NCI-H2196 treated with DMSO at 0.1 percent for 48 hours (cell line): ENCODE measurements at regions not wholly inside any gene's neighbourhood (a gene's known extent, or its start where the extent isn't known, plus 50 kb on each side); places are given as distances from the start of the nearest gene placed in this dataset.
"Not testable (repeated sequence)": the region's sequence is repeated elsewhere in the genome, so short reads cannot be mapped to it uniquely, and the experiment has no call there.

Experiments
- DNase-seq: peaks from one replicate; lab custom pipeline; 2025; ENCODE audit not compliant: unreplicated experiment; lab: John Stamatoyannopoulos, UW

DNA sequence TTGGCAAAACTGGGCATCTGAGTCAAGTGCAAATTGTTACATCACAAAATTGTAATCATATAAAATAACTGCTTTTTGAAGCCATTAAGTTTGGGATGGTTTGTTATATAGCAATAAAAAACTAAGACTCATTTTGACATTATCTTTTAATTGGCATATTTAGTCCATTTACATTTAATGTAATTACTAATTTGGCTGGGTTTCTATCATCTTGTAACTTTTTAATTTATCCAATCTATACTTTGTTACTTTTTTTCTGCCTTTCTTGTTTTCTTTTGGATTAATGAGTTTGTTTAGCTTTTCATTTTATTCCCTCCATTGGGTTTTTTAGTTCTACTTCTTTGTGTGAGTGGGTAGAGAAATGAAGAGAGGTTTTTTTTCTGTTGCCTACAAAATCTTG lies 76.3 kb downstream of the DRAM2 start:
- no peak for DNase-seq

DNA sequence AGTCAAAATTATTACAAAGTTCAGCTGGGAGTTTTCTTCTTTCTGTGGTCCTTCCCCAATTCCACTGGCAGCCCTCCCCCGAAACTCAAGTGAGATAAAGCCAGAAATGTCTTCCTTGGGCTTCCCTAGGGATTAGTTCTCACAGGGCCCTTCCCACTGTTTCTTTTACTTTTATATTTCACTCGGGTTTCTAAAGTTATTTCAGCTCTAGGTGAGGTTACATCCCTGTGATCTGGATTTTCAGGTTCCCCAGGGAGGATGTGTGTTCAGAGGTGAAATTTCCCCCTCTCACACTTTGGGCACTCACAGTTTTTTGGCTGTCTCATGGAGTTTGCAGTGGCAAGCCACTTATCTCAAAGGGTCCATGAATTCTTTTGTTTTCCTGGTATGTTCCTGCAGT lies 77.3 kb downstream of the DRAM2 start:
- DNase-seq = no peak

DNA sequence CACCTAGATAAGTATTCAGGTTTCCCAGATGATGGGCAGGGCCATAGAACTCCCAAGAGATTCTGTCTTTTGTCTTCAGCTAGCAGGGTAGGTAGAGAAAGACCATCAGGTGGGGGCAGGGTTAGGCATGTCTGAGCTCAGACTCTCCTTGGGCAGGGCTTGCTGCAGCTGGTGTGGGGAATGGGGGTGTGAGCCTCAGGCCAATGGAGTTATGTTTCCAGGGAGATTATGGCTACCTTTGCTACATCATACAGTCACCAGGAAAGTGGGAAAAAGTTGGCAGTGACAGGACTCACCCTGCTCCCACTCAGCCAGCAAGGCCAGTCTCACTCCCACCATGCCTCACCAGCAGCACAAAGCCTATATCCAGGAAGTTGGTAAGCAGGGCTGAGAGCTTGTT lies 77.8 kb downstream of the DRAM2 start:
- DNase-seq = no peak

GRCh38 chr1:111054656-111055055 lies 85.2 kb downstream of the DRAM2 start:
- DNase-seq = no peak

DNA sequence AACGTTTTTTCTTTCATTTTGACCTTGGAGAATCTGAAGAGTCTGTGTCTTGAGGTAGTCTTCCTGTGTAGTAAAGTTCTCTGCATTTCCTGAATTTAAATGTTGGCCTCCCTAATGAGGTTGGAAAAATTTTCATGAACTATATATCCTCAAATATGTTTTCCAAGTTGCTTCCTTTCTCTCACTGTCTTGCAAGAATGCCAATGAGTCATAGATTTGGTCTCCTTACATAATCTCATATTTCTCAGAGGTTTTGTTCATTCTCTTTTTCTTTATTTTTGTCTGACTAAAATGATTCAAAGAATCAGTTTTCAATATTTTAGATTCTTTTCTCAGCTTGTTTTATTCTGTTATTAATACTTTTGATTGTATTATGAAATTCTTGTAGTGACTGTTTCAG lies 87.6 kb downstream of the DRAM2 start:
- no peak for DNase-seq

DNA sequence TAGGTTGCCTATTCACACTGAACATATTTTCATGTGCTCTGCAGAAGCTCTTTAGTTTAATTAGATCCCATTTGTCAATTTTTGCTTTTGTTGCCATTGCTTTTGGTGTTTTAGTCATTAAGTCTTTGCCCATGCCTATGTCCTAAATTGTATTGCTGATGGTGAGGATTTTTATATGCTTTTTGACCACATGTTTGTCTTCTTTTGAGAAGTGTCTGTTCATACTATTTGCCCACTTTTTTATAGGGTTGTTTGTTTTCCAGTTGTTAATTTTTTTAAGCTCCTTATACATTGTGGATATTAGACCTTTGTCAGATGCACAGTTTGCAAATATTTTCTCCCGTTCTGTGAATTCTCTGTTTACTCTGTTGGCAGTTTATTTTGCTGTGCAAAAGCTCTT lies 84.5 kb upstream of the LRIF1 start:
- not testable (repeated sequence) for DNase-seq

GRCh38 chr1:111045033-111045722 lies 81.5 kb upstream of the LRIF1 start:
- DNase-seq = no peak

DNA sequence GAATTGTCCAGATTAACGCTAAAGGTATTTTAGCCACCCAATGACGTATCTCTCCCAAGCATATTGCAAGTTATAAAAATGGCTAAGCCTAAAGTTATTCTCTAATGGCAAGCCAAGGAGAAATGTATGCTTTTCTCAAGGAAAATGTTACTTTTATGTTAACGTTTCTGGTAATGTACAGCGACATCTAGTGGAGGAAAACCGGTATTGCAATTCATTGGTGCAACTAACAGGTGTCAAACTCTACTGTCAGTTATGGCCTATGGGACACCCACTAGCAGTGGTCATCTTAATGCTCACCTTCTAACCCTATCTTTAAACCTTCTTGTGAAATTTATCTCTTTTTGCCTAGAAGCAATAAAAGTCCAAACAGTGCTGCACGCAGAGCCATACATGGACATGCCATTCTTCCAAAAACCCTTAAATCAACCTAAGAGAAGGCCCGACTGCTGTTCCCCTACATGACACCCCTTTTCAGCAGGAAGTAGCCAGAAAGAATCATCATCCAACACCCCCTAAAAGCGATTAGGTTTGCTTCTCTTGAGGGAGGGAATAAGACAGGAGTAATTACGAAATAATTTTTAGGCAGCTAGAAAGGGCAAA lies 68.7 kb upstream of the LRIF1 start:
- DNase-seq = peak; percentile 9

DNA sequence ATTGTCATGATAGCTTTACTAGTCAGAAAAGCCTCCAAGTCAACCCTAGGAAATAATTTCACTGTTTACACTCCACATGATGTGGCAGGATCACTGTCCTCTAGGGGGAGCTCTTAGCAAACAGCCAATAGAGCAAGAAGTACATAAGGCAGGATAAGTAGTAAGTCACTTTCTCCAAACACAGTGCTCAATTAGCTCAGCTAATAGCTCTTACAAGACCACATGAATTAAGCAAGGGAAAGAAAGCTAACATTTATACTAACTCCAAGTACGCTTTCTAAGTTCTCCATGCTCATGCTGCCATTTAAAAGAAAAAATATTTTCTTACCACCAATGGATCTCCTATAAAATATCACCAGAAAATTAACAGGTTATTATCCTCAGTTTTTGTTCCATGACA lies 66.9 kb upstream of the LRIF1 start:
- DNase-seq = peak; percentile 37

DNA sequence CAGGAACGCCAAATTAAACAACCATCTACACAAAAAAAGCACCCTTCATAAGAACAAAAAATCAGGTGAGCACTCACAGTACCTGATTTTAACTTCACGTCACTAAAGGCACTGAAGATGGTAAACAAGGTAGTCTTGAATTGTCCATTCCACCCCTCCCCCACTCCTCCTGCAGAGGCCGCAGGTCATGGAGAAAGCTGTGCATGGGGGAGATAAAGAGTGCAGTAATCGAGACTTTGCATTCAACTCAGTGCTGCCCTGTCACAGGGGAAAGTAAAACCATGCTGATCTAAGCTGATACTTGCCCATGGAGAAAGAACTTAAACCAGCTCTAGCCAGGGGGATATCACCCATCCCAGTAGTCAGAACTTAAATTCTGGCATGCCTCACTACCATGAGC lies 61.4 kb upstream of the LRIF1 start:
- DNase-seq = no peak

DNA sequence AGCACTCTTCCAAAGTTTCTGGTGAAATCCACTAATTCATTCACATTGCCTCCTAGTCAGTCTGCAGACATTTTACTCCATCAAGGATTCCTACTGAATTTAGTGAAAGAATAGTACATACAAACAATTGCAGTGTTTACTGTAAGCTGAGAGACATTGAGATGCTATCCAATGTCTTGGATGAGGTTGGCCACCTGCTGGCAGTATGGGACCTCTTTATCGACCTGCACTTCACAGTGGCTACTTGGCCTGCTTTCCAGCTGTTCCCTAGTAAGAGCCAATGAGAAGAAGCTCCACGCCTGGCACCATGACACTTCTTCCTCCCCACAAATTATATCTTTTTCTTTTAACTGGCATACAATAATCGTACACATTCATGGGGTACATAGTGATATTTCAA lies 51.5 kb upstream of the LRIF1 start:
- DNase-seq = no peak
